ENCODE measurements at regions not wholly inside any gene's neighbourhood (a gene's known extent, or its start where the extent isn't known, plus 50 kb on each side); places are given as distances from the start of the nearest gene placed in this dataset.
A peak's percentile ranks its signal among the peaks of the same experiment; 100 is the strongest.

DNA sequence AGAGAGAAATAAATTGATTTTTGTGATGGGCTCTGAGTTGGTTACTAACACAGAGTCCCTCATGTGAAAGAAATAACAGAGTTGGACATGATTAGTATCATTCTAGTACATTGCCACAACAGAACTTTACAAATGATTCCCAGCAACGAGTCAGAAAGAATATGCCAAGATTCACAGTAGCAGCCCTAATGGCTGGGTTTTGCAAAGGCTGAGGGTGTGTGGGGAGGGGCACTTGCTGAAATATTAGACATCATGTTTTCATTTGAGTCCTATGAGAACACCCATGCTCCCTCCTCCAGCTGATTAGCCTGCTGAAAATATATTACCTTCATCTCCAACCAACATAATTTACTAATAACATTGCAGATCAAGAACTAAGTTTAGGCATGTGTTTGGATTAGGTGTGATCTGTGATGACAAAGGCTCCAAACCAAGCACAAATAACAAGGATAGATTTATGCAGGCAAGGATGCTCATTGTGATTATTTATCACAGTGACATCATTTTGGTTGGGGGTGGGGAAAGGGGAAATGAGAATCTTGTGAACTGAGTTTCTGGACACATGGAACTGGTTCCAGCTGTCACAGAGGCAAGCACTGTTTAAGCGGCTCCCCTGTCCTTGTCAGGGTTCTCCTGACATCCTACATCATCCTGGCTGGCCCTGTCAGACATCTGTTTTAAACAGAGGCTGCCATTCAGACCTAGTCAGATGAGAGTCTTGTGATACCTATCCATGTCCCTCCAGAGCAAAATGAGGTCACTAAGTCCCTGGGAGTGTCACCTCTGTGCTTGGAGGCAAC is 205.8 kb upstream of the NCKAP5 start:
- DNase-seq: no peak

DNA sequence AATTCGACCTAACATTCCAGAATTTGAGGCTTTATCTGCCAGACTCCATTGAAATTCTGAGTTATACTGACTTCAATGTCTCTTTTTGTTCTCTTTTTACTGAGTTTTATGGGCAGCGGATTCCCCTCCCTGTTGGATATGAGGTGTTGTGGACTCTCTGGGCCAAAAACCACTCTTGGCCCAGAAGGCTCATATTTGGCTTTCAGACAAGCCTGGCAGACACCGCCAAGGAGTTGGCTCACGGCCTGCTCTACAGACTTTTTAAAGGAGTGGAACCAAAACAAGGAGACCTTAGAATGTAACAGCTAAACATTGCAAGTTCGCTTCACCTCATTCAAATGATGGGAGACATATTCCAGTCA is 206.4 kb upstream of the NCKAP5 start:
- DNase-seq: no peak

DNA sequence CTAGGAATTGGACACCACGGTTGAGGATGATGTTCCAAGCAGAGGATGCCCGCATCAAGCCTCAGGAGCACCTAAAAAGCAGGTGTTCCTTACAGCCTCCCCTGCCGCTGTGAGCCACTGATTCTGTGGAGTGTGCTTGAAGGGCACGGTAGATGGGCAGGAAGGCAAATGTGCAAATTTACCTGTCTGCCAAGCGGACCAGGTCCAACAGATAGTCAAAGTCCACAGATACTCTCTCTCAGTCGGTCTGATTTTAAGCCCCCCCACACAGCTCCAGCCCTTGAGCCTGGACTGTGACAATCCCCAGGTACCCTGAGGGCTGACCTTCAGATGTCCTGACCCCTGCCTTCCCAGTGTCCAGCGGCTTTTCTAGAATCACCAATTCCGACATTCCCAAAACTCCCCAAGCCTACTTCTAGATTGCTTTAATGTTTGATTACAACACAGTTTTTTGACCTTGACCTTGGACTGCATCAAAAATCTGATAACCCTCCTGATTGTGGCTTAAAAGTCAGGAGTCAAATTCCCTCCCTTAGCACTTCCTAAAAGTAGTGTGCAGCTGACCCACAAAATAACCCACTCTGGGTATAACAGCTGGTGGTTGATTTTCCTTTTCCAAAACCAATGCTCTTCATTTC is 208.8 kb upstream of the NCKAP5 start:
- DNase-seq: no peak

DNA sequence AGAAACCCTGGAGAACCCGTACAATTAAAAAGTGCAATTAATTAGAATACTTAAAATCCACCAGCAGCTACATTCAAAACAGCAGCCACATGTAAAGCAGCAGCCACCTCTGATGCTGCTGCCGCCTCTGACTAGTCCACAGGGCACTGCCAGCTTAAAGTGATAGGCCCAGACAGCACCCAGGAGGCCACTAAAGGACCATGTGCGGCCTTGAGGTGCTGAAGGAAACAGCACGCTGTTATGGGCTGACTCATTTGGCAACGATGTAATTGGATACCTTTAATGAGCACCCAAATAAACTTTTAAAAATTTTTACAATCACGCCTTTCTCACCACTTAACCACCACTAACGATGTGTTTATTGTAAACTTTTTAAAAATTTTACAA is 209.3 kb upstream of the NCKAP5 start:
- no peak for DNase-seq

DNA sequence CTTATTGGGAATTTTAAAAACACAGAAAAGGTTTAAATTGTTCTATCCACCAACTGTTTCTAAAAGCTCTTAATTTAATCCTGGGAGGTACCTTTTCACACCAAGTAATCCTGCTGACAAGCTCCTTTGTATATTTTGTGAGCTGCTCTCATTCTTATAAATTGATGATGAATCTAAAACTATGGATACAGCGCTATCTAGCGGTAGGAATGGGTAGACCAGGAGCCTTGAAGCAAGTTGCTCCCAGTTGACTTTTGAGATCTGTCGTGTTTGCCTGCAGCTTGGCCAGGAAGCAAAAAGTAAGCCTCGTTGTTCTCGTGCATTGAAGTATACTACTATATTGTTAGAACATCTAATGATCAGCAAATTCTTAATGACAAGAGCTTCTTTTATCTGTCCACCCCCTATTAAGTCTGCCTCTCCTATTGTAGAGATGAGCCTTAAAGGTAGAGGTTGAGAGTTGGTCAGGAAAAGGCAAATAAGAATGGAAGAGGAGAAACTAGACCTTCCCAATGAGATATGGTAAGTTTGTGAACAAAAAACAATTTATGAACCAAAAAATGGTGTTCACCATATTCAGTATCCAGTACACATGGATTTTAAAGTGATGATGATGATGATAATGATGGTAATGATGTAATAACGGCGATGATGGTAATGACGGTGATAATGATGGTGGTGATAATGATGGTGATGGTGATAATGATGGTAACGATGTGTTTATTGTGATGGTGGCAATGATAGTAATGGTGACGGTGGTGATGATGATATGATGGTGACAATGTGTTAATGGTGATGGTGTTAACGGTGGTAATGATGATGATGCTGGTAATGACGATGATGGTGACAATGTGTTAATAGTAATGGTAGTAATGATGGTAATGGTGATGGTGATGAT is 212.1 kb upstream of the NCKAP5 start:
- DNase-seq: peak; percentile 82

DNA sequence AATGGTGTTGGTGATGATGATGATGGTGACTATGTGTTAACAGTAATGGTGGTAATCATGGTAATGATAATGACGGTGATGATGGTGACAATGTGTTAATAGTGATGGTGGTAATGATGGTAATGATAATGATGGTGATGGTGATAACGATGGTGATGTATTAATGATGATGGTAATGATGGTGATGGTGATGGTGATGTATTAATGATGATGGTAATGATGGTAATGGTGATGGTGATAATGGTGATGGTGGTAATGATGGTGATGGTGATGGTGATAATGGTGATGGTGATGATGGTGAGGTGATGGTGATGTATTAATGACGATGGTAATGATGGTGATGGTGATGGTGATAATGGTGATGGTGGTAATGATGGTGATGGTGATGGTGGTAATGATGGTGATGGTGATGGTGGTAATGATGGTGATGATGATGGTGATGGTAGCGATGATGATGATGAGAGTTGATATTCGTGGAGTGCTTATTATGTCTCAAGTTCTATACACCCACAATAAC is 212.8 kb upstream of the NCKAP5 start:
- DNase-seq: no peak

DNA sequence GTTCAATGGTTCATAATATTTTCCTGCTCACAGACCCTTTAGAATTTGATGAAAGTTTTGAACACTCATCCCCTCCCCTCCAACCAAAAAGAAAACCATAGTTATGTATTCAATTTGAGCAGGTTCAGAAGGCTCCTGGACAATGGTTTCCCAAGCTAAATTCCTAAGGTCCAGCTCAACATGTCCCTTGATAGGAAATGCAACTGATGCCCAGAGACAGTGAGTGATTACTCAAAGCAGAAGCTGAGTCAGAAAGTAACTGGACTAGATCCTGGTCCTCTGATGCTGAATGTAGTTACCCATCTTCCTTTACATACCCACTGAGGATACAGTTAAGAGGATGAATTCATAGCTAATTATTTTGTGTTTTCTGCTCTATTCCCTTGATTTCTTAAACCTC is 218.9 kb upstream of the NCKAP5 start:
- DNase-seq: no peak

DNA sequence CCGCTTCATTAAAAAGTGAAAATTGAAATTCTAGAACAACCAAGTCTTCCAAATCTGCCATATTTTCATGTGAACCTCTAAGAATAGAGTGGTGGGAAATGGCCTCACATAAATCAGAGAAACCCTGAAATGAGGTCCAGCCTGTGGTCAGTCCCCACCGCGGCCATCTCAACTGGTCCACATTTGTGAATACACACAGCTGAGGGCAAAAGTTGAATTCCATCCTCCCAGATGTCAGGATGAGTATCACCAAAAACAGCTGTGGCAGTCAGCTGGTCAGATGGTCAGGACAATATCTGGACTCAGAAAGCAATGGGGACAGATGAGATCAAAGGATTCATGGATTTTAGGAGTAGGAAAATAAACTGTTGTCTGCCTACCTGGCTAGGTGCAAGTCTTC is 219.4 kb upstream of the NCKAP5 start:
- no peak for DNase-seq

DNA sequence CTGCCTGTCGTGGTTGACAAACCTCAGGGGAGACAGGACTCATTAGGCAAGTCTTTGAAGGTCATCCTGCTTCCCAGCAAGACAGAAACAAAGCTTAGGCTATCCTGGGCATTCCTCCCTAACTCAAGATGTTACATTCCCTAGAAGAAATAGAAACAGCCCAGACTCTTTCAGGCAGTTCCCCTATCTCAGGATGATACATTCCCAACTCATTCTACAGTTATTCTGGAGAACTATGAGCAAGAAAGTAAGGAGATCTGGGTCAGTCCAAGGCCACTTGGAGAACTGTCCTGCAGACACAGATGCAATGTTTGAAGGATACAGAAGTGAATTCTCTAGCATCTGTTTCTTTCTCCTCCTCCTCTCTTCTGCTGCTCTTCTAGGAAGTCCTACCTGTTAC is 220.1 kb upstream of the NCKAP5 start:
- DNase-seq: no peak

DNA sequence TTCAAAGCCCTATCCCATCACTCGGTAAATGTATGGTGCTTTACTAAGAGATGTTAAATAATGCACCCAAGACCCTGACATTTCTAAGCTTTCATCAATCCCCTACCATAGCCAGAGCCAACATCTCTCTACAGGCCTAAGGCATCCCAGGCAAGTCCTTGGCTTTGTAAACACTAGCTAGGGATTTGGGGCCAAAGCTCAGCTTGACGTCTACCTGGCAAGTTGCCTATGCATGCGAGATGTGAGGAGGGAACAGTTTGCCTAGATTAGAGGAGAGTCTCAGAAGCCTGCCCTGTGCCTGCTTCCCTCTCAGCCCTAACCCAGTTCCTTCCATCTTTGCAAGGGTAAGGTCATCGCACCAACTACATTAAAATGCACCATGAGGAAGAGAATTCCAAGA is 221.5 kb upstream of the NCKAP5 start:
- DNase-seq: no peak

DNA sequence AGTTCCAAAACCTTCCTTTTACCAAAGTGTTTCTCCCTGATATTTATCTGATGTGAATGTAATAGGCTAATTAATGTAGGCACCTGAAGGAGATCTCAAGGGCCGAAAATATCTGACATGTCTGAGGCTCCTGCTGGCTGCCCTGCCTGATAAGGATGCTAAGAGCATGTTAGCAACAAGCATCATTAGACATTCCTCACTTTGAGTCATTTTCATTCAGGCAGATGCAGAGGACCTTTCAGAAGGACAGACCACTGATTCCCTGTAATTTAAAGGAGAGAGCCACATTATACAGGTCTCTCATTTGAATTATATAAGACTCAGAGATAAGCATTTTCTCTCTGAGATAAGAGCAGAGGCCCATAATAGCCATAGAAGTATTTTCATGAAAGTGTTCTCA is 222.4 kb upstream of the NCKAP5 start:
- no peak for DNase-seq

DNA sequence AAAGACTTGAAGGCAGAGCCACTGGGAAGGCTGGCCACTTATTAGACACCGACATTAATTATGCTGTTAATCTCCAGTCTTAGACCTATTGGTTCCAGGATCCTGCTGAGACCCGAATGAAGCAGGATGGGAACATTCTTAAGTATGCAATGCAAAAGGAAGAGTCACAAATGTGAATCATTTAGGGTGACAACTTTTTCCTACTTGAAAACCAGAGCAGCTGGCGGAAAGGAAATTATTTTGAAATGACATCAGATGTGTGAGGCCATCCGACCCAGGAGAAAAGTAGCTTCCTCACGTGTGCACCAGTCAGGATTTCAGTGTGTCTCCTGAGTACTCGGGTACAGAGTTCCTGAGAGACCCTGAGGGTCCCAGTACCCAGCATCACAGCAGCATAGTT is 222.9 kb upstream of the NCKAP5 start:
- DNase-seq: no peak

DNA sequence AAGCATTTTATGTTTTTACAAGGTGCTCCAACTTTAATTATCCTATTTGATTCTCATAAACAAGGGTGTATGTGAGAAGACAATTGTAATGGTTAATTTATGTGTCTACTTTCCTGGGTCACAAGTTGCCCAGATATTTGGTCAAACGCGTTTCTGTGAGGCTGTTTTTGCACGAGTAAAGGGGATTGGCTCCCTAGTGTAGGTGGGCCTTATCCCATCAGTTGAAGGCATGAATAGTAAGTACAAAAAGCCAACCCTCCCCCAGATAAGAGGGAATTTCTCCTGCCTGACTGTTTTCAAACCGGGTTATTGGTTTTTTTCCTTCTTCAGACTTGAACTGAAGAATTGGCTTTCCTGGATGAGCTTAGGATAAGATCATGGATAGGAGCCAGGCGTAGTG is 224.0 kb upstream of the NCKAP5 start:
- no peak for DNase-seq

DNA sequence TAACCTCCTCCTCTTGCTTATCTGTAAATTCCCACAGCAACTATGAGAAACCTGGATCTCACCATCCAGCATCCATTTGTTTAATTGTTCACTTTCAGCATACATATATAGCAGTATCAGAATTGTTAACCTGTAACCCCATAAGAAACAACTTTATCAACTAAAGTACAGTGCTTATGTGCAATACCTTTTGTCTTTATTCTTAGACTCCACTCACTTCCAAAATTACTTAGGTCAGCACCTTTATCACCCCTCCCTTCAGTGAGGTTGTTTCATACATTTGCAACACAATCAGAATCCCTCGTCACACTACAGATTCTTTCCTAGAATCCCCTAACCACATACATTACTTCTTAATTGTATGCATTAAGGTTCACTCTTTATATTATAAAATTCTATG is 225.9 kb upstream of the NCKAP5 start:
- no peak for DNase-seq

DNA sequence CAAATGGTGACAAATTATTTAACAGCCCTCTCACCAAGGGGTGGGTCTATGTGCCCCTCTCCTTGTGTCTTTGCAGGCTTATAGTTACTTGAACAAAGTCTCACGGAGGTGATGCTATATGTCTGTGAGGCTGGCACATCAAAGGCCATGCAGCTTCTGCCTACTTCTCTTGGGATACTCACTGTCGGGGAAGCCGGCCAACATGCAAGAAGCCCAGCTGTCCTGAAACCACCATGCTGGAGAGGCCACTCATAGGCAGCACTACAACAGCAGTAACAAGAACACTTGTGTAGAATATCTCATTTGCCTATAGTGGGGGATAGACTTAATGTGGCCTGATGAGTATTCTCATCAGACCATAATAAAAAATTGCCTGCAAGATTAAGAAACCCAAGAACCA is 233.7 kb upstream of the NCKAP5 start:
- DNase-seq: no peak

DNA sequence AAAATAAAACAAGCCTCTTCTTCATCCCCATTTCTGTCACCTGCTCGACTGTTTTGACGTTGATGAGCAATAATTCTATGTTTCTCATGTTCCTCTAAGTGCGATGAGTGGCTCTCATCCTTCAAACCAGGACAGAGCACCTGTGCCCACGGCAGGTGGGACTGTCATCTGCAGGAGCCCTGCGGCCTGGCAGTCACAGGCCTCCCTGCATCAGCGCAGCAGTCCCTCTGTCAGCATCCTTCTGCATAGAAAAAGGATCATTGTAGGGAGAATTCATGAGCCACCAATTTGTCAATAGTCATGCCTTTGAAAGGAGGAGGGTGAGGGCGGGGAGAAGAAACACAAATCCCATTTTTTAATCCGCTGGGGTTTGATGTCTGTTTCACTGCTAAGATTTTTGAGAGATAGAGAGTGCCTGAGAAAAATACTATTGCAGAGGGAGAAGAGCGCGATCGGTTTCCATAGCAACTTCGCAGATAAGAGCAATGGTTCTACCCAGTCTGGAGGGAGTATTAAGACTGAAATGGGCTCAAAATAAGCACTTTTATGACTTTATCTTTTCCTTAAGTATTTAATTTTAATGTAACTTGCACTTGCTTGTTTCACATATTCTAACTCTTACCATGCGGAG is 234.3 kb upstream of the NCKAP5 start:
- DNase-seq: no peak

DNA sequence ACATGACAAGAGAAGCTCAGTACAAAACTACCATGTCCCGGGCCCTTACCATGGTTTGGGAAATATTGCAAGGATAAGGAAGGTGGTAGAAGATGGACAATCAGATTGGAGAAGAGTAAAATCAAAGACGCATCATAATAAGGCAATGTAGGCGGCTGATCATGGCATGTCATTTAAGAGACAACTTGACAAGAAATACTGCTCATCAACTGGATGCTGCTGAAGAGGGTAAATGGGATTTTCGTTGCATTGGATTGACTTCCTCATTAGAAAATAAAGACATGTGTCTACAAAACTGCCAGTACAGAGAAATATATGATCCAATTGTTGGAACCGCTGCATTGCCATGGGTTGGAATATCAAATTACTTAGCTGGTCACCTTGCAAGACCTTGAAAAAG is 238.3 kb upstream of the NCKAP5 start:
- no peak for DNase-seq

DNA sequence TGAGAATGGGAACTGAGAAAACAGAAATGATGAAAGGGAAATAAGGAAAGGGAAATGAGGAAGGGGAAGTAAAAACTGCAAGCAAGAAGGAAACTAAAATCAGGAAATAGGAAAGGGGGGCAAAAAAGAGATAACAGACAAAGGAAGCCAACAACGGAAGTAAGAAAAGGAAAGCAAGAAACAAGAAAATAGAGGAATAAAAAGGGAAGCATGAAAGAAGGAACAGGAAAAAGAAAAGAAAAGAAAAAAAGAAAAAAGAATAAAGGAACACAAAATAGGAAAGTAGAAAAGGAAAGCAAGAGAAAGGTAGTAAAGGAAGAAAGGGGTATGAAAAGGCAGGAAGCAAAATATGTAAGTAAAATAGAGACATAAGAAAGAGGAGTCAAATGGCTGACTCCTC is 241.2 kb upstream of the NCKAP5 start:
- no peak for DNase-seq

DNA sequence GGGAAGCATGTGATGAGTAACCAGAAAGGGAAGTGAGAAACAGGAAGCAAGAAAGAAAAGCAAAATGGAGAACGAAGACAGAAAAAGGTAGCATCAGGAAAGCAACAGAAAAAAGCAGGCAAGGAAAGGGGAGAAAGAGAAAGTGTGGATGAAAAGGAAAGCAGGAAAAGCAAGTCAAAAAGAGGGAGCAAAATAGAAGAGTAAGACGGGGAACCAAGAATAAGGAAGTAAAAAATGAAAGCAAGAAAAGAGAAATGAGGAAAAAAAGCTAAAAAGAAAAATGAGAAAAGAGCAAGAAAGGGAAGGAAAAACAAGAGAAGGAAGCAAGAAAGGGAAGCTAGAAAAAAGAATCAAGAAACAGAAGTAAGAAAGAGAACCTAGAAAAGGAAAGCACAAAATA is 242.3 kb upstream of the NCKAP5 start:
- no peak for DNase-seq

DNA sequence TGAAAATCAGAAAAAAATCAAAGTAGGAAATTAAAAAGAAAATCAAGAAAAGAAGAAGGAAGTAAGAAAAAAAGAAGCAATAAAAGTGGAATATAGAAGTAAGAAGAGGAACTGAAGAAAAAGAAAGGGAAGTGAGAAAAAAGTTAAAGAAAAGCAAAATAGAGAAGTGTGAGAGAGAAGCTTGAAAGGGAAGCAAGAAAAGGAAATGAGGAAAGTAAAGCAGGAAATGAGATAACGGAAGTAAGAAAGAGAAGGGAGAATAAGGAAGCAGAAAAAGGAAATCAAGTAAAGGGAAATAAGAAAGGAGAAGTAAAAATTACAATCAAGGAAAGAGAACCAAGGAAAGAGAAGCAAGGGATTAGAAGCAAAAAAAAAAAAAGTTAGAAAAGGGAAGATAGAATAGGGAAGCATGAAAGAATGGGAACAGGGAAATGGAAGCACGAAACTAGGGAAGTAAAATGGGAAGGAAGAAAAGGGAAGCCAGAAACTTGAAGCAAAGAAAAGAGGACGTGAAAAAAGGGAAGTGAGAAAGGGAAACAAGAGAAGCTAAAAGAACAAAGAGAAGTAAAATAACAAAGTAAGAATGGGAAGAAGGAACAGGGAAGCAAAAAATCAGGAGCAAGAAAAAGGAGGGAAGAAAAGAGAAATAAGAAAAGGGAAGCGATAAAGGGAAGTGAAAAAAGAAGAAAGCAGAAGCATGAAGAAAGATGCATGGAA is 243.3 kb upstream of the NCKAP5 start:
- DNase-seq: no peak

DNA sequence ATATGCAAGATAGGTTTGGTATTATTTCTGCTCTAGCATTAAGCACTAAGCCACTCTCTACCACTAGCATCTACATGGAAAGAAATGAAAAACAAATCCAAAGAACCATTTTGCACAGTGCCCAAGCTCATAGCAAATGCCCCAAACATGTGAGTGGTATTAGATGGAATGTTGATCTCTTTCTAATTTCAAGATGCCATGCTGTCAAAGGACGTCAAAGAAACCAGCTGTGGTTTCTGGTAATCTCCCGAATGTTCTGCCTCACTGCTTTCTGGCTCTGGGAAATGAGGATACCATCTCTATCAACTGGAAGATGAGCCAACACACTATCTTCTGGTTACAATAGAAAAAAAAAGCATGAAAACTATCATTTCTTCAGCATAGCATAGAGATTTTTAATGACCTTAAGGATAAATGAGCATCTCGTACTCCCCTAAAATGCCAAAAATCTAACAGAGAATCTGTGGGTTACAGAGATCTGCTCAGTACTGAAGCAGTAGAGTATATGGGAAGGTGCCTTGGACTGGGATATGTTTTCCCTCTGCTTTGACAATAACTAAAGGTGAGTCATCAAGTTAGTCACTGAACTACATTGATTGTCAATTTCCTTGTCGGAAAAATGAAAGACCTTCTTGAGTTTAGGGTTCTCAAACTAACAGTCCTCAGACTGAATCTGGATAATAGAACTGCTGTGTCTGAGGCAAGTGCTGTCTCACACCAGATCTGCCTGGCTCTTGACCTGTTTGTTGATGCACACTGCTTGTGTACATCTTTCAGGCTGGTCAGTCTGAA is 244.8 kb upstream of the NCKAP5 start:
- DNase-seq: no peak

DNA sequence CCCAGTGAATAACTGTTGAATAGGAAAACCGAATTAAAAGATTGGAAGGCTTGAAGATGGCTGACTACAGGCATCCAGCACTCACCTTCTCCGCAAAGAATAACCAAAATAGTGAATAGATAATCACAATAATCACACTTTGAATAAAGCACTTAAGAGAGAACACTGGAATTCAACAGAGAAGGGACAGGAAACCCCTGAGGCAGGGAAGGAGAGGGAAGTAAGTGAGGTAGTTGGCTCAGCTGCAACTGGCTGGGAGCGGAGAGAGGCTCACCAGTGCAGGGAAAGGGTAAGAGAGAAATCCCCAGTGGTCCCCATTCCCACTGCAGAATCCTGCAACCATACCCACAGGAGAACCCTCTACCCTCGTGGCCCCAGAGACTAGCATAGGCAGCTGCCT is 246.6 kb upstream of the NCKAP5 start:
- DNase-seq: no peak

Measured in NCI-H1694 treated with DMSO at 0.1 percent for 48 hours (cell line).